Upper lobe of left lung (tissue), 6 donors: ENCODE measurements at regions not wholly inside any gene's neighbourhood (a gene's known extent, or its start where the extent isn't known, plus 50 kb on each side); places are given as distances from the start of the nearest gene placed in this dataset.
"Not testable (repeated sequence)": the region's sequence is repeated elsewhere in the genome, so short reads cannot be mapped to it uniquely, and the experiment has no call there.

Source experiments
- ATAC-seq, 2 donors: fragments of 200-7000 bp; cut with Tn5 transposase; one replicate each; pipeline ENCODE4 v1.9.1; 2022; ENCODE audit warnings: mild to moderate bottlenecking in 2 of 2, moderate library complexity in 2 of 2; ENCODE audit not compliant: low FRiP score in 2 of 2
- DNase-seq, 2 donors: peaks; one replicate each; pipeline ENCODE4 v3.0.0-alpha.2; 2019 to 2020
- H3K27ac ChIP-seq, 4 donors: fragments of 200-600 bp; sonication (generic); one replicate each; pipeline ENCODE4 v1.5.1; 2016 to 2019
- H3K27me3 ChIP-seq, 4 donors: fragments of 200-600 bp; sonication (generic); one replicate each; pipeline ENCODE4 v1.5.1; 2017 to 2019
- H3K36me3 ChIP-seq, 4 donors: fragments of 200-600 bp; sonication (generic); one replicate each; pipeline ENCODE4 v1.5.1; 2016 to 2019
- H3K4me1 ChIP-seq, 4 donors: fragments of 200-600 bp; sonication (generic); one replicate each; pipeline ENCODE4 v1.5.1; 2018 to 2019
- H3K4me3 ChIP-seq, 4 donors: fragments of 200-600 bp; sonication (generic); one replicate each; pipeline ENCODE4 v1.5.1; 2017 to 2019; ENCODE audit warnings: mild to moderate bottlenecking in 2 of 4, moderate library complexity in 1 of 4
- H3K9me3 ChIP-seq, 4 donors: fragments of 200-600 bp; sonication (generic); one replicate each; pipeline ENCODE4 v1.5.1; 2018 to 2019
- CTCF ChIP-seq, 6 experiments: fragments of 450-650 bp in 4 of 6; fragments of 200-600 bp in 2 of 6; sonication (generic) in 2 of 6; IDR thresholded peaks; one replicate each; pipeline ENCODE4 v1.5.1; 2016 to 2019; ENCODE audit warnings: antibody characterized with exemption in 6 of 6
- EP300 ChIP-seq, 4 donors: sonication (generic); formaldehyde crosslinking; IDR thresholded peaks; one replicate each; pipeline ENCODE4 v1.5.1; 2017; ENCODE audit warnings: antibody characterized with exemption in 4 of 4, control low read depth in 2 of 4
- POLR2A ChIP-seq, 4 donors: fragments of 450-650 bp; IDR thresholded peaks; one replicate each; pipeline ENCODE4 v1.5.1; 2016 to 2017; ENCODE audit warnings: antibody characterized with exemption in 4 of 4, mild to moderate bottlenecking in 2 of 4
- POLR2AphosphoS5 ChIP-seq, 2 donors: sonication (generic); formaldehyde crosslinking; IDR thresholded peaks; one replicate each; pipeline ENCODE4 v1.5.1; 2017; ENCODE audit warnings: antibody characterized with exemption in 2 of 2
- WGBS, 2 donors: methylation state at CpG; one replicate each; pipeline ENCODE4 v1.1.5; 2017 to 2018; 5-methylcytosine and 5-hydroxymethylcytosine counted together
- donor health status: DM: no; HTN: no; CAD: no; lungs with moderate emphysema.
- donor health status: DM: no; HTN: yes; CAD: no; lungs with severe emphysema.

GRCh38 chr5:60036192-60036938 is 142.8 kb upstream of the PDE4D start:
- no peak overlapping the region for H3K4me3 ChIP-seq
- WGBS, 2 donors: 56 to 65% methylated on average over 6 of the region's 6 CpGs
- DNase-seq: no peak
- H3K36me3 ChIP-seq: no peaks in the 10 kb centered on the region
- TF ChIP-seq POLR2A (IDR thresholded peaks at IDR 0.05): no peak
- TF ChIP-seq EP300 (IDR thresholded peaks at IDR 0.05): no peak
- TF ChIP-seq POLR2AphosphoS5 (IDR thresholded peaks at IDR 0.05): no peak
- TF ChIP-seq CTCF (IDR thresholded peaks at IDR 0.05): no peak
- H3K27me3 ChIP-seq: no peaks in the 10 kb centered on the region
- no peak overlapping the region for H3K27ac ChIP-seq
- ATAC-seq: no peak
- no peaks in the 10 kb centered on the region for H3K9me3 ChIP-seq
- no peaks in the 10 kb centered on the region for H3K4me1 ChIP-seq

GRCh38 chr5:60026161-60026560 is 132.6 kb upstream of the PDE4D start:
- DNase-seq (no peak), ATAC-seq (no peak)
- Histone ChIP-seq H3K9me3 (no peaks in the 10 kb centered on the region), H3K4me1 (no peaks in the 10 kb centered on the region), H3K4me3 (no peak overlapping the region), H3K27me3 (no peaks in the 10 kb centered on the region), H3K36me3 (no peaks in the 10 kb centered on the region), H3K27ac (no peak overlapping the region)
- WGBS, 2 donors: 77 to 80% methylated on average over 2 of the region's 2 CpGs
- no peak for TF ChIP-seq EP300 (IDR thresholded peaks at IDR 0.05)
- no peak for TF ChIP-seq CTCF (IDR thresholded peaks at IDR 0.05)
- TF ChIP-seq POLR2A (IDR thresholded peaks at IDR 0.05): no peak
- TF ChIP-seq POLR2AphosphoS5 (IDR thresholded peaks at IDR 0.05): no peak

- no peak overlapping the region for H3K4me3 ChIP-seq
- no peaks in the 10 kb centered on the region for H3K4me1 ChIP-seq
- no peak overlapping the region for H3K27ac ChIP-seq
- DNase-seq (no peak), ATAC-seq (no peak)
- no peak for TF ChIP-seq POLR2A (IDR thresholded peaks at IDR 0.05)
- no peak for TF ChIP-seq CTCF (IDR thresholded peaks at IDR 0.05)
- no peak for TF ChIP-seq EP300 (IDR thresholded peaks at IDR 0.05)
- no peak for TF ChIP-seq POLR2AphosphoS5 (IDR thresholded peaks at IDR 0.05)
- H3K36me3 ChIP-seq: no peaks in the 10 kb centered on the region
- H3K9me3 ChIP-seq: no peaks in the 10 kb centered on the region
- no peaks in the 10 kb centered on the region for H3K27me3 ChIP-seq
These were observed 130.6 kb upstream of the PDE4D start for GRCh38 chr5:60024104-60024503.

GRCh38 chr5:60023255-60023654 is 129.7 kb upstream of the PDE4D start:
- DNase-seq (no peak), ATAC-seq (no peak)
- H3K27ac ChIP-seq: no peak overlapping the region
- no peaks in the 10 kb centered on the region for H3K27me3 ChIP-seq
- TF ChIP-seq POLR2A (IDR thresholded peaks at IDR 0.05): no peak
- TF ChIP-seq EP300 (IDR thresholded peaks at IDR 0.05): no peak
- TF ChIP-seq CTCF (IDR thresholded peaks at IDR 0.05): no peak
- TF ChIP-seq POLR2AphosphoS5 (IDR thresholded peaks at IDR 0.05): no peak
- H3K9me3 ChIP-seq: no peaks in the 10 kb centered on the region
- no peak overlapping the region for H3K4me3 ChIP-seq
- no peaks in the 10 kb centered on the region for H3K36me3 ChIP-seq
- H3K4me1 ChIP-seq: no peaks in the 10 kb centered on the region

- TF ChIP-seq POLR2AphosphoS5 (IDR thresholded peaks at IDR 0.05): no peak
- Histone ChIP-seq H3K9me3 (no peaks in the 10 kb centered on the region), H3K36me3 (no peaks in the 10 kb centered on the region), H3K27ac (no peak overlapping the region), H3K4me3 (no peak overlapping the region), H3K27me3 (no peaks in the 10 kb centered on the region), H3K4me1 (no peaks in the 10 kb centered on the region)
- no peak for ATAC-seq
- DNase-seq: no peak
These were observed 126.9 kb upstream of the PDE4D start for GRCh38 chr5:60020457-60020856.

GRCh38 chr5:60018960-60019359 is 125.4 kb upstream of the PDE4D start:
- ATAC-seq, H3K9me3 ChIP-seq: not testable (repeated sequence)
- WGBS, 2 donors: 80 to 85% methylated on average over 1 of the region's 1 CpG

More at GRCh38 chr5:60018960-60019359, 125.4 kb upstream of the PDE4D start:
- H3K4me3 ChIP-seq, H3K27me3 ChIP-seq, H3K4me1 ChIP-seq, H3K36me3 ChIP-seq, DNase-seq, H3K27ac ChIP-seq: not testable (repeated sequence)
